ENCODE measurements at regions not wholly inside any gene's neighbourhood (a gene's known extent, or its start where the extent isn't known, plus 50 kb on each side); places are given as distances from the start of the nearest gene placed in this dataset.

DNA sequence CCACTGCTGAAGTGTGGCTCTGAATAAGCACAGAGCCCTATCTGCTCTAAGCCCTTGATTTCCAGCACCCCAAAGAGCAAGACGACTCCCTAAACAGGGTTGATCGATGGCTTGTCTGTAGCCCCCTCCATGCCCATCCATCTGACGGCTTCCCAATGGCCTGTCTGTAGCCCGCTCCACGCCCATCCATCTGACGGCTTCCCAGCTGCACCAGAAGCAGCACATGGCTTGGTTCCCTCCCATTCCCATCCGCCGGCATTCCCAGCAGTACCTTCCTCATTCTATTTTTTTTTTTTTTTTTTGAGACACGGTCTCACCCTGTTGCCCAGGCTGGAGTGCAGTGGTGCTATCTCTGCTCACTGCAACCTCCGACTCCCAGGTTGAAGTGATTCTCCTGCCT is 64.5 kb downstream of the RBFOX3 start (continued):
- TF ChIP-seq, protein P1, sequence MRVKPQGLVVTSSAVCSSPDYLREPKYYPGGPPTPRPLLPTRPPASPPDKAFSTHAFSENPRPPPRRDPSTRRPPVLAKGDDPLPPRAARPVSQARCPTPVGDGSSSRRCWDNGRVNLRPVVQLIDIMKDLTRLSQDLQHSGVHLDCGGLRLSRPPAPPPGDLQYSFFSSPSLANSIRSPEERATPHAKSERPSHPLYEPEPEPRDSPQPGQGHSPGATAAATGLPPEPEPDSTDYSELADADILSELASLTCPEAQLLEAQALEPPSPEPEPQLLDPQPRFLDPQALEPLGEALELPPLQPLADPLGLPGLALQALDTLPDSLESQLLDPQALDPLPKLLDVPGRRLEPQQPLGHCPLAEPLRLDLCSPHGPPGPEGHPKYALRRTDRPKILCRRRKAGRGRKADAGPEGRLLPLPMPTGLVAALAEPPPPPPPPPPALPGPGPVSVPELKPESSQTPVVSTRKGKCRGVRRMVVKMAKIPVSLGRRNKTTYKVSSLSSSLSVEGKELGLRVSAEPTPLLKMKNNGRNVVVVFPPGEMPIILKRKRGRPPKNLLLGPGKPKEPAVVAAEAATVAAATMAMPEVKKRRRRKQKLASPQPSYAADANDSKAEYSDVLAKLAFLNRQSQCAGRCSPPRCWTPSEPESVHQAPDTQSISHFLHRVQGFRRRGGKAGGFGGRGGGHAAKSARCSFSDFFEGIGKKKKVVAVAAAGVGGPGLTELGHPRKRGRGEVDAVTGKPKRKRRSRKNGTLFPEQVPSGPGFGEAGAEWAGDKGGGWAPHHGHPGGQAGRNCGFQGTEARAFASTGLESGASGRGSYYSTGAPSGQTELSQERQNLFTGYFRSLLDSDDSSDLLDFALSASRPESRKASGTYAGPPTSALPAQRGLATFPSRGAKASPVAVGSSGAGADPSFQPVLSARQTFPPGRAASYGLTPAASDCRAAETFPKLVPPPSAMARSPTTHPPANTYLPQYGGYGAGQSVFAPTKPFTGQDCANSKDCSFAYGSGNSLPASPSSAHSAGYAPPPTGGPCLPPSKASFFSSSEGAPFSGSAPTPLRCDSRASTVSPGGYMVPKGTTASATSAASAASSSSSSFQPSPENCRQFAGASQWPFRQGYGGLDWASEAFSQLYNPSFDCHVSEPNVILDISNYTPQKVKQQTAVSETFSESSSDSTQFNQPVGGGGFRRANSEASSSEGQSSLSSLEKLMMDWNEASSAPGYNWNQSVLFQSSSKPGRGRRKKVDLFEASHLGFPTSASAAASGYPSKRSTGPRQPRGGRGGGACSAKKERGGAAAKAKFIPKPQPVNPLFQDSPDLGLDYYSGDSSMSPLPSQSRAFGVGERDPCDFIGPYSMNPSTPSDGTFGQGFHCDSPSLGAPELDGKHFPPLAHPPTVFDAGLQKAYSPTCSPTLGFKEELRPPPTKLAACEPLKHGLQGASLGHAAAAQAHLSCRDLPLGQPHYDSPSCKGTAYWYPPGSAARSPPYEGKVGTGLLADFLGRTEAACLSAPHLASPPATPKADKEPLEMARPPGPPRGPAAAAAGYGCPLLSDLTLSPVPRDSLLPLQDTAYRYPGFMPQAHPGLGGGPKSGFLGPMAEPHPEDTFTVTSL (CRISPR knock-in tag; IDR thresholded peaks at IDR 0.05; ENCODE audit: borderline replicate concordance) = no peak
- TF ChIP-seq, protein P2, sequence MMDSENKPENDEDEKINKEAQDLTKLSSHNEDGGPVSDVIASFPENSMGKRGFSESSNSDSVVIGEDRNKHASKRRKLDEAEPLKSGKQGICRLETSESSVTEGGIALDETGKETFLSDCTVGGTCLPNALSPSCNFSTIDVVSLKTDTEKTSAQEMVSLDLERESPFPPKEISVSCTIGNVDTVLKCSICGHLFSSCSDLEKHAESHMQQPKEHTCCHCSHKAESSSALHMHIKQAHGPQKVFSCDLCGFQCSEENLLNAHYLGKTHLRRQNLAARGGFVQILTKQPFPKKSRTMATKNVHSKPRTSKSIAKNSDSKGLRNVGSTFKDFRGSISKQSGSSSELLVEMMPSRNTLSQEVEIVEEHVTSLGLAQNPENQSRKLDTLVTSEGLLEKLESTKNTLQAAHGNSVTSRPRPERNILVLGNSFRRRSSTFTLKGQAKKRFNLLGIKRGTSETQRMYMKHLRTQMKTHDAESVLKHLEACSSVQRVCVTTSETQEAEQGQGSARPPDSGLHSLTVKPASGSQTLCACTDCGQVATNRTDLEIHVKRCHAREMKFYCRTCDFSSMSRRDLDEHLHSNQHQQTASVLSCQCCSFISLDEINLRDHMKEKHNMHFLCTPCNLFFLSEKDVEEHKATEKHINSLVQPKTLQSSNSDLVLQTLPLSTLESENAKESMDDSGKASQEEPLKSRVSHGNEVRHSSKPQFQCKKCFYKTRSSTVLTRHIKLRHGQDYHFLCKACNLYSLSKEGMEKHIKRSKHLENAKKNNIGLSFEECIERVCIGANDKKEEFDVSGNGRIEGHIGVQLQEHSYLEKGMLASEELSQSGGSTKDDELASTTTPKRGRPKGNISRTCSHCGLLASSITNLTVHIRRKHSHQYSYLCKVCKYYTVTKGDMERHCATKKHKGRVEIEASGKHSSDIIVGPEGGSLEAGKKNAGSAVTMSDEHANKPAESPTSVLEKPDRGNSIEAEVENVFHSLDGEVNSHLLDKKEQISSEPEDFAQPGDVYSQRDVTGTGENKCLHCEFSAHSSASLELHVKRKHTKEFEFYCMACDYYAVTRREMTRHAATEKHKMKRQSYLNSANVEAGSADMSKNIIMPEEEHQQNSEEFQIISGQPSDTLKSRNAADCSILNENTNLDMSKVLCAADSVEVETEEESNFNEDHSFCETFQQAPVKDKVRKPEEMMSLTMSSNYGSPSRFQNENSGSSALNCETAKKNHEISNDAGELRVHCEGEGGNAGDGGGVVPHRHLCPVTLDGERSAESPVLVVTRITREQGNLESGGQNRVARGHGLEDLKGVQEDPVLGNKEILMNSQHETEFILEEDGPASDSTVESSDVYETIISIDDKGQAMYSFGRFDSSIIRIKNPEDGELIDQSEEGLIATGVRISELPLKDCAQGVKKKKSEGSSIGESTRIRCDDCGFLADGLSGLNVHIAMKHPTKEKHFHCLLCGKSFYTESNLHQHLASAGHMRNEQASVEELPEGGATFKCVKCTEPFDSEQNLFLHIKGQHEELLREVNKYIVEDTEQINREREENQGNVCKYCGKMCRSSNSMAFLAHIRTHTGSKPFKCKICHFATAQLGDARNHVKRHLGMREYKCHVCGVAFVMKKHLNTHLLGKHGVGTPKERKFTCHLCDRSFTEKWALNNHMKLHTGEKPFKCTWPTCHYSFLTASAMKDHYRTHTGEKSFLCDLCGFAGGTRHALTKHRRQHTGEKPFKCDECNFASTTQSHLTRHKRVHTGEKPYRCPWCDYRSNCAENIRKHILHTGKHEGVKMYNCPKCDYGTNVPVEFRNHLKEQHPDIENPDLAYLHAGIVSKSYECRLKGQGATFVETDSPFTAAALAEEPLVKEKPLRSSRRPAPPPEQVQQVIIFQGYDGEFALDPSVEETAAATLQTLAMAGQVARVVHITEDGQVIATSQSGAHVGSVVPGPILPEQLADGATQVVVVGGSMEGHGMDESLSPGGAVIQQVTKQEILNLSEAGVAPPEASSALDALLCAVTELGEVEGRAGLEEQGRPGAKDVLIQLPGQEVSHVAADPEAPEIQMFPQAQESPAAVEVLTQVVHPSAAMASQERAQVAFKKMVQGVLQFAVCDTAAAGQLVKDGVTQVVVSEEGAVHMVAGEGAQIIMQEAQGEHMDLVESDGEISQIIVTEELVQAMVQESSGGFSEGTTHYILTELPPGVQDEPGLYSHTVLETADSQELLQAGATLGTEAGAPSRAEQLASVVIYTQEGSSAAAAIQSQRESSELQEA (CRISPR knock-in tag; IDR thresholded peaks at IDR 0.05; ENCODE audit: not compliant biosample characterization) = no peak

Measured in HepG2 (cell line).